ENCODE measurements at regions not wholly inside any gene's neighbourhood (a gene's known extent, or its start where the extent isn't known, plus 50 kb on each side); places are given as distances from the start of the nearest gene placed in this dataset.

DNA sequence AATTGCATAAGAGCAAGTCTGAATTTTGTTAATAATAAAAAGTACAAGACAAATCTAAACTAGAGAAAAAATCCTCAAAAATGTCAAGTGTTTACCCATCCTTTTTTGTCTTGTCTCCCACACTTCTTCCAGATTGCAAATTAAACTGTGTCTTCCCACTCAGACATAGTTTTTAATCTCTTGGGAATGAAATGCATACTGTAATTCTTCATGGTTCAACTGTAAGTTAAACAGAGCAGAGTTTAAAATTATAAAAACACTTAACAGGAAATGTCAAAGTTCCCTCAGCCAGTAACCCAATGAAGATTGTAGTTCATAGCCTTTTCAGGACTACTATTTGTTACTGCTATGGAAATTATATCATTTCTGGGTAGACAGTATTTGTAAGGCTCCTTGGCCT lies 171.8 kb downstream of the UBE2E3 start:
- no peak for DNase-seq

DNA sequence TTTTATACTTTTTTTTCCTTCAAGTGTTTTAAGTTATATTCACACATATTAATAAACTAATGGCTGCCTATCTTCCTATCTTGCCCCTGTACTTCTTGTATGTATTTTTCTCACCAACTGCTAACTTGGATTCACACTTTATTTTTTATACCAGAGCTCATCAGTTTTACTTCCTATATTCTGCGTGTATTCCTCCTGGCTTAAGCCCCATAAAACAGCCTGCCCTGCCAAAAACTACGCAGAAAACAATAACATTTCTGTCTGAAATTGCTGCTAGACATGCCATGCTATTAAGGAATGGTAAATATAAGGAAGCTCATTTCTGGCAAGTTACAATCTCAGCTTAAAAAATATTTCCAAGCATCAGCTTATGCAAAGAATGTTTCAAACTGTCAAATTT lies 172.3 kb downstream of the UBE2E3 start:
- DNase-seq: no peak

DNA sequence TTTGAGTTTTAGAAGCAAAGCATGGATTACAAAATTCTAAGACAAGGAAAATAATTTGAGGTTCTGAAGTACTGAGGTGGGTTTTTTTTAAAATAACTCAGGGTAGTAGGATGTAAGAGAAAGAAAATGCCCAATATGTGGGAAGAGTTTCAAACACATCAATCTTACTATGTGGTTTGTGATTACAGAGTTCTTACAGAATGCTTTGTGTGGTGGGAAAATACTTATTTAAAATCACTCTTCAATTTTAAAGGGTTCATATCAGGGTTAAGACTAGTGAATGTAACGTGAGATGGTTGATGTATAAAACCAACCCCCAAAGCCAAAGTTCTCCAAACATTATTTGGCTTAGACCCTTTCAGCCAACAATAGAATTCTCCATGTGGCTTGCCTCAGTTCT lies 173.5 kb downstream of the UBE2E3 start:
- no peak for DNase-seq

GRCh38 chr2:181157326-181157725 lies 176.9 kb downstream of the UBE2E3 start:
- no peak for DNase-seq

- DNase-seq: no peak
Observed at GRCh38 chr2:181158427-181158826, 178.0 kb downstream of the UBE2E3 start.

DNA sequence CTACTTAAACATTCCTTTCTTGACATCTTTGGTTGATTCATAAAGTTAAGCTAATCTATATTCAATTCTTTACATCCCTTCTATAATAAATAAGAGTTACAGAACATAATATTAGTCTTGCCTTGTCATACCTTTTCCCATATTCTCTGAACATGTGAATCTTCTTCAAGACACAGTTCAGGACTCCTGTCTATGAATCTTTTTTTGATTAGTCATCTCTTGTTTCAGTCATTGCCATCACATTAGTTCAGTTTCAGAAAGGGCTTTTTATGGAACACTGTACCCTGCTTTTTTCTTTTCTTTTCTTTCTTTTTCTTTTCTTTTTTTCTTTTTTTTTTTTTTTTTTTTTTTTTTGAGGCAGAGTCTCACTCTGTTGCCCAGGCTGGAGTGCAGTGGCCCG lies 181.2 kb downstream of the UBE2E3 start:
- DNase-seq: no peak

DNA sequence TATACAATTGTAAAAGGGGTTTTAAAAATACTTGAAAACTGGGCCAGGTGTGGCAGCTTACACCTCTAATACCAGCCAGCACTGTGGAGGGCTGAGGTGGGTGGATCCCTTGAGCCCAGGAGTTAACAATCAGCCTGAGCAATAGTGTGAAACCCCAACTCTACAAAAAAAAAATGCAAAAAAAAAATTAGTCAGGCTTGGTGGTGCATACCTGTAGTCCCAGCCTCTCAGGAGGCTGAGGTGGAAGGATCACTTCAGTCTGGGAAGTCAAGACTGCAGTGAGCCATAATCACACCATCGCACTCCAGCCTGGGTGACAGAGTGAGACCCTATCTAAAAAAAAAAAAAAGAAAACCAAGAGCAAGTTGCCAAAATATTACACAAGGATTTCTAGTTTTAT lies 182.7 kb downstream of the UBE2E3 start:
- no peak for DNase-seq

DNA sequence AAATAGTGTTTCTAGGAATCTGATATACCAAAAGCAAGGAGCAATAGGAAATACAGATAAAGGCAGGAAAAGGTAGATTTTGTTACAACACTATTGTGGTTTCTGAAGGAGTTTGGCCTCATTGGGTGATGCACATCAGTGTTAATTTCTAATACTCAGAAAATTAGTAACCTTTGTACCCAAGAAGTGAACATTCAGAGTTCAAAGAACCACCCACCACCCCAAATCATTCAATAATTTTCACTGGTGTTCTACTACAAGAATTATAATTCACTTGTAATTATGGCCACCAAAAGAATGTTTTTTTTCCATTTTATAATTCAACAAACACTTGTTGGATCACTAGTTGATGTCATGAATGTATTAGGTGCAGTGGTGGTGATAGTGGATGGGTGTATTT lies 183.3 kb downstream of the UBE2E3 start:
- DNase-seq: no peak

DNA sequence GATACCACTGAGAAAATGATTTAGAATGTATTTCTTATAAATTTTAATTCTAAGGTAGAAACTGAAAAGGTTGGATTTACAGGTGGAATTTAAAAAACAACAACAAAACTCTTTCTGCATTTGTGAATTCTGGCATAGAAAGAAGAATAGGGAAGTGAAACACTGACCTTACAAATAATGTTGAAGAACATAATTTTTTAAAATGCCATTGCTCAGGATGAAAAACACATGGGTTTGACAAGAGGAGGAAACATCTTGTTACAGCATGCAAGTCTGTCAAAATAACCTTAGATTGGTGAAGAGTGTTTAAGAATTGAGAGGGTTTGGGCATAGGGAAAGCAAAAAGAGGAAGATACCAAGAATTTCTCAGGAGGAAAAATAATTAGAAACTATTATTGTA lies 184.3 kb downstream of the UBE2E3 start:
- DNase-seq: no peak

DNA sequence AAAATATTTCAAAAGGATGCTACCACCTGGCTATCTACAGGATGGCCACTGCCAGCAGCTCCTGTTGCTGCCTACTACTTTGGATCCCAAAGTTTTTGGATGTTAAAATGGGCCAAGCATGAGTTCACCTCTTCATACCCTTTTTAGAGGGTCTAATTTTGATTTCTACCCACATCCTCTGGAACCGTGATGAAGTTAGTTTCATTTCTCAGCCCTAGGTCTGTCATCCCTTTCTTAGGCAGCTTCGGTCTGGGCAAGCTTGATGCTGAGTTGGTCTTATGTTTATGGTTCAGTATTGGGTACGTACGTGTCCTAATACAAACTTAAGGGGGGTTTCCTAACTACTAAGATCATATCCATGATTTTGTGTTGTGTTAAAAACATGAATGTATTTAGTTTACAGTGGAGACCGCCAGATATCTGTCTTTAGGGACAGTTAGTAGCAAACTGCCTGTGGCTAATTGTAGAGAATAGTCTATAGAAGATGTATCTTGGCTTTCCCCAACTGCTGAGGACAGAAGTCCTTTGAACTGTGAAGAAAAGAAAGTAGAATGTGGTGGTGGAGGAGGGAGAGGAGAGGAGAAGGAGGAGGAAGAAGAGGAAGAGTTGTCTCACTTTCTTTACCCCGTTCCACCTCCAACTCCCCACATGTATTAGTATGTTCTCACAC lies 184.9 kb downstream of the UBE2E3 start:
- DNase-seq: no peak

GRCh38 chr2:181169503-181169902 lies 189.1 kb downstream of the UBE2E3 start:
- DNase-seq: no peak

DNA sequence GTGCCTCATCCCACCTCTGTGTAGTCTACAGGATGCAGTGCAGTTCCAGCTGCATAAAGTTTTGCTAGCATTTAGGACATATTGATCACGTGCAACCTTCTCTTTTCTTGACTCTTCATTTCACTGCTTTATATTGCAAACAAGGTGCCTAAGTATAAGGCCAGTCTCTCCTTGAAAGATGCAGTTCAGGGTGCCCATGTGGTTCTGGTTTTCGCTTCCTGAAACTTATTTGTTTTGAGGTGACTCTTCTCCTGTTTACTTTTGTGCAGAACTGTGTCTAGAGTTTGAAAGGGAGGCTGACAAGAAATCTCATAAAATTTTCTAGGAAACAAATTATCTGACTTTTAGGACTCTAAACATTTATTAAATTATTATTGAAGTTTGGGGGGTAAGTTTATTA lies 189.9 kb downstream of the UBE2E3 start:
- DNase-seq: no peak

- DNase-seq: no peak
Observed at GRCh38 chr2:181172676-181173075, 192.3 kb downstream of the UBE2E3 start.

- DNase-seq: no peak
Observed at GRCh38 chr2:181174611-181175580, 194.5 kb downstream of the UBE2E3 start.

DNA sequence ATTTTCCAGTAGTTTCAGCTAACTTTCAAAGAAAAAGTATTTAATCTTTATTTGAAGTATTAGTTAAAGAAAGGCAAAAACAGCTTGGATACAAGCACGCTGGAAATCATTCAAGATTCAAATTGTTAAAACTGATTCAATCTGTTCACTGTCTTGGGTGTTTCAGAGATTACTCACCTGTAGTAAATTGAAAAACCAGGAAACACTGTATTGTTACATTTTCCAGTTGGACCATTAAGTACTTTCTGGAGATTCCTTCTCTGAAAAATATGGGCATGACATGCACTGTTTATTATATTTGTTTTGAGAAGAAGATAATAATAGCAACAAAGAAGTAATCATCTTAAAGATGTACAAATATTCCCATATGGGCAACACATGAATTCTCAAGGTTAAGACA lies 196.1 kb downstream of the UBE2E3 start:
- no peak for DNase-seq

DNA sequence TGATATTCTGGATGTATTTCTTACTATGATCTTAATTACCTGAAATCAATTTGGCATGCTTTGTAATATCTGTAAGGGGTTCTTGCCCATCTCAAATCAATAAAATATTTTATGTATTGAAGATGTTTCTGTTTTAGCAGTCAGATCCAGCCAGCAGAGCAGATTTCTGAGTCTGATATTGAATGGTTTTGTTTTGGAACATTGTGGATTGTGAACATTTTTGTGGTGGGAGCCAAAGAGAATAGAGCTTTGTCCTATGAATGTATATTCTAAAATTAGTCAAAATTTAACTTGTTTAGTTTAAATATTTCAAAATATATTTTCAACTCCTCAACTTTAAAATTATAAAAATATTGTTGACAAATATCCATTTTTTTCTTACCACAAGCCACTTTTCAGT lies 197.0 kb downstream of the UBE2E3 start:
- DNase-seq: no peak

DNA sequence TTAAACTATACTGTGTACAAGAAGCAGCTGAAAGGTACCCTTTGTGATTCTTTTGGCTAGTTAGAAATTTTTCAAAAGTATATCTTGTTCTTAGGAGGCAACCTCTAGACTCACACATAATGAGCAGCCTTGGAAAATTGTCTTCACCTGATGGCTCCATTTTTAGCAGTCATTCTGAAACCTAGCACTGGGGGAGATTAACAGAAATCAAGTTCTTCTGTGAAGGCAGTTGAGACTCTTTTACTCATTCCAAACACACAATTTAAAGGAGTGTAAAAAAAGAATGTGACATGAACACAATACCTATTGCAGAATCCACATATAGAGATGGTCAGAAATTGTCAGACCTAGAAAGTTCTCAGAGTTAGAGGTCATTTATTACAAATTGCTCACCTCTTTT lies 197.7 kb downstream of the UBE2E3 start:
- DNase-seq: no peak

GRCh38 chr2:181178823-181179412 lies 198.5 kb downstream of the UBE2E3 start:
- no peak for DNase-seq

GRCh38 chr2:181183878-181184542 lies 203.6 kb downstream of the UBE2E3 start:
- no peak for DNase-seq

DNA sequence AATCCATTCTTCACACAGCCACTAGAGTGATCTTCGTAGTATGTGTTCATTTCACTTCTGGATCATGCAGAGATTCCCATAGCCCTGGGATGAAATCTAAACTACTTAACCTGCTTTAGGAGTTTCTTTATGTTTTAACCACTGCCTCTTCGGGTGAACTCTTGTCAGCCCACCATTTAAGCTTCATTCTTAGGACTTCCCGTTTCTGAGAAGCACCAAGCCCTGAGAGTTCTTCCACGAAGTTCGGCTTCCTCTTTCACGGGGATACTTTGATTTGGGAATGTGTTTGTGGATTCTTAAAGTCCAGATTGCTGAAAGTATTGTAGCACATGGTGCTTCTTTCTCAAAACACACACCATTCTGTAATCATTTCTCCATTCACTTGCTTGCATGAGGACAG lies 205.0 kb downstream of the UBE2E3 start:
- no peak for DNase-seq

- no peak for DNase-seq
Observed at GRCh38 chr2:181185948-181186347, 205.5 kb downstream of the UBE2E3 start.

GRCh38 chr2:181188605-181189004 lies 208.2 kb downstream of the UBE2E3 start:
- DNase-seq: no peak

GRCh38 chr2:181189951-181190350 lies 209.5 kb downstream of the UBE2E3 start:
- no peak for DNase-seq

Measured in activated gamma-delta T cell (primary cell).